SK-N-MC (cell line): ENCODE measurements at regions not wholly inside any gene's neighbourhood (a gene's known extent, or its start where the extent isn't known, plus 50 kb on each side); places are given as distances from the start of the nearest gene placed in this dataset.
"Not testable (repeated sequence)": the region's sequence is repeated elsewhere in the genome, so short reads cannot be mapped to it uniquely, and the experiment has no call there.

ENCODE experiments used
- EZH2 ChIP-seq: fragments of 200-600 bp; sonication (generic); IDR thresholded peaks from one replicate; pipeline ENCODE4 v1.6.1; 2017; ENCODE audit warnings: antibody characterized with exemption
- FOXP2 ChIP-seq: optimal IDR thresholded peaks from 2 replicates; pipeline ENCODE3; 2011; ENCODE audit warnings: mild to moderate bottlenecking, moderate library complexity; ENCODE audit not compliant: insufficient read depth; ENCODE audit errors: extremely low read length, control extremely low read depth
- POLR2AphosphoS5 ChIP-seq: IDR thresholded peaks from 2 replicates; pipeline ENCODE4 v1.6.1; 2012; ENCODE audit warnings: mild to moderate bottlenecking, low read depth, low read length, borderline replicate concordance

GRCh38 chr12:25891095-25891494 is 67.4 kb upstream of the RASSF8 start:
- not testable (repeated sequence) for TF ChIP-seq EZH2, POLR2AphosphoS5, FOXP2
